ENCODE measurements at regions not wholly inside any gene's neighbourhood (a gene's known extent, or its start where the extent isn't known, plus 50 kb on each side); places are given as distances from the start of the nearest gene placed in this dataset.

GRCh38 chr1:192108161-192108560 is 50.1 kb upstream of the RGS18 start:
- Histone ChIP-seq H3K9ac (ENCODE audit: low read length in 2 of 2) (no peak overlapping the region), H3K4me1 (ENCODE audit: control insufficient read depth, insufficient read depth, low read length) (no peaks in the 10 kb centered on the region)

More at GRCh38 chr1:192108161-192108560, 50.1 kb upstream of the RGS18 start:
- H3K4me3 ChIP-seq (ENCODE audit: low read length in 2 of 2), result no peak overlapping the region
- H3K9me3 ChIP-seq (ENCODE audit: control insufficient read depth in 2 of 2, low read length in 2 of 2), result no peaks in the 10 kb centered on the region
- no peaks in the 10 kb centered on the region for H3K36me3 ChIP-seq (ENCODE audit: control insufficient read depth in 2 of 2, insufficient read depth in 2 of 2, low read length in 2 of 2)
- H3K27ac ChIP-seq (ENCODE audit: low read length), result no peak overlapping the region
- no peaks in the 10 kb centered on the region for H3K27me3 ChIP-seq (ENCODE audit: control insufficient read depth in 1 of 2, insufficient read depth in 2 of 2, low read length in 2 of 2)

All from stomach smooth muscle (tissue), 2 donors.